Uterus (tissue), 2 donors: ENCODE measurements at regions not wholly inside any gene's neighbourhood (a gene's known extent, or its start where the extent isn't known, plus 50 kb on each side); places are given as distances from the start of the nearest gene placed in this dataset.

ENCODE experiments used
- POLR2A ChIP-seq, 2 donors: fragments of 450-650 bp; IDR thresholded peaks; one replicate each; pipeline ENCODE4 v1.6.1; 2016; ENCODE audit warnings: antibody characterized with exemption in 2 of 2, mild to moderate bottlenecking in 1 of 2, moderate library complexity in 1 of 2
- TF ChIP-seq, protein P1 (sequence below), 4 experiments: fragments of 200-600 bp in 2 of 4; fragments of 450-650 bp in 2 of 4; sonication (generic) in 2 of 4; IDR thresholded peaks; one replicate each; pipeline ENCODE4 v1.5.1; 2016 to 2019; ENCODE audit warnings: antibody characterized with exemption in 4 of 4, mild to moderate bottlenecking in 2 of 4, moderate library complexity in 1 of 4

GRCh38 chr1:29387210-29387609 is 150.9 kb downstream of the PTPRU start:
- TF ChIP-seq, protein P1, sequence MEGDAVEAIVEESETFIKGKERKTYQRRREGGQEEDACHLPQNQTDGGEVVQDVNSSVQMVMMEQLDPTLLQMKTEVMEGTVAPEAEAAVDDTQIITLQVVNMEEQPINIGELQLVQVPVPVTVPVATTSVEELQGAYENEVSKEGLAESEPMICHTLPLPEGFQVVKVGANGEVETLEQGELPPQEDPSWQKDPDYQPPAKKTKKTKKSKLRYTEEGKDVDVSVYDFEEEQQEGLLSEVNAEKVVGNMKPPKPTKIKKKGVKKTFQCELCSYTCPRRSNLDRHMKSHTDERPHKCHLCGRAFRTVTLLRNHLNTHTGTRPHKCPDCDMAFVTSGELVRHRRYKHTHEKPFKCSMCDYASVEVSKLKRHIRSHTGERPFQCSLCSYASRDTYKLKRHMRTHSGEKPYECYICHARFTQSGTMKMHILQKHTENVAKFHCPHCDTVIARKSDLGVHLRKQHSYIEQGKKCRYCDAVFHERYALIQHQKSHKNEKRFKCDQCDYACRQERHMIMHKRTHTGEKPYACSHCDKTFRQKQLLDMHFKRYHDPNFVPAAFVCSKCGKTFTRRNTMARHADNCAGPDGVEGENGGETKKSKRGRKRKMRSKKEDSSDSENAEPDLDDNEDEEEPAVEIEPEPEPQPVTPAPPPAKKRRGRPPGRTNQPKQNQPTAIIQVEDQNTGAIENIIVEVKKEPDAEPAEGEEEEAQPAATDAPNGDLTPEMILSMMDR (IDR thresholded peaks at IDR 0.05), result no peak
- TF ChIP-seq POLR2A (IDR thresholded peaks at IDR 0.05), result no peak
